ENCODE measurements at regions not wholly inside any gene's neighbourhood (a gene's known extent, or its start where the extent isn't known, plus 50 kb on each side); places are given as distances from the start of the nearest gene placed in this dataset.

DNA sequence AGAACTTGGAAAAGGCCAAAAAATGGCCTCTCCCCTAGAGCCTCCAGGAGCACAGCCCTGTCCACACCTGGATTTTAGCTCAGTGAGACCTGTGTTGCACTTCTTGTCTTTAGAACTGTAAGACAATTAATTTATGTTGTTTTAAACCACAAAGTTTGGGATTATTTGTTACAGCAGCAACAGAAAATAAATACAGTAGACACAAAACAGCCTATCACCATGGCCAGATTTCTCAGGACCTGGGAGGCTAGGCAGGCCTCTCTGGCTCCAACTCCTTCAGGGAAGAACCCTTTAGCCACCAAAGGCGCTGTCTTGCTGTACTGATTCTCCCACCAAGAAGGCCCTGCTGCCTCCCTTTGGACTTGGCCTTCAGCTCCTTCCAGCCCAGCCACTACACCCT, 54.1 kb upstream of the PSAP start:
- TF ChIP-seq, protein P1, sequence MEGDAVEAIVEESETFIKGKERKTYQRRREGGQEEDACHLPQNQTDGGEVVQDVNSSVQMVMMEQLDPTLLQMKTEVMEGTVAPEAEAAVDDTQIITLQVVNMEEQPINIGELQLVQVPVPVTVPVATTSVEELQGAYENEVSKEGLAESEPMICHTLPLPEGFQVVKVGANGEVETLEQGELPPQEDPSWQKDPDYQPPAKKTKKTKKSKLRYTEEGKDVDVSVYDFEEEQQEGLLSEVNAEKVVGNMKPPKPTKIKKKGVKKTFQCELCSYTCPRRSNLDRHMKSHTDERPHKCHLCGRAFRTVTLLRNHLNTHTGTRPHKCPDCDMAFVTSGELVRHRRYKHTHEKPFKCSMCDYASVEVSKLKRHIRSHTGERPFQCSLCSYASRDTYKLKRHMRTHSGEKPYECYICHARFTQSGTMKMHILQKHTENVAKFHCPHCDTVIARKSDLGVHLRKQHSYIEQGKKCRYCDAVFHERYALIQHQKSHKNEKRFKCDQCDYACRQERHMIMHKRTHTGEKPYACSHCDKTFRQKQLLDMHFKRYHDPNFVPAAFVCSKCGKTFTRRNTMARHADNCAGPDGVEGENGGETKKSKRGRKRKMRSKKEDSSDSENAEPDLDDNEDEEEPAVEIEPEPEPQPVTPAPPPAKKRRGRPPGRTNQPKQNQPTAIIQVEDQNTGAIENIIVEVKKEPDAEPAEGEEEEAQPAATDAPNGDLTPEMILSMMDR (IDR thresholded peaks at IDR 0.05; ENCODE audit: extremely low read depth in 1 of 2, insufficient read depth in 1 of 2, low read depth in 1 of 2, low read length in 2 of 2) = no peak
- TF ChIP-seq GATA2 (IDR thresholded peaks at IDR 0.05; ENCODE audit: insufficient read depth, insufficient read length, low read depth, low read length) = no peak
- TF ChIP-seq EZH2 (IDR thresholded peaks at IDR 0.05; ENCODE audit: borderline replicate concordance, low read depth, low read length, severe bottlenecking) = no peak
- no peak for TF ChIP-seq POLR2A (IDR thresholded peaks at IDR 0.05; ENCODE audit: low read depth, low read length)
- TF ChIP-seq POLR2AphosphoS5 (IDR thresholded peaks at IDR 0.05; ENCODE audit: insufficient read depth, low read depth, low read length) = no peak
